ENCODE measurements at regions not wholly inside any gene's neighbourhood (a gene's known extent, or its start where the extent isn't known, plus 50 kb on each side); places are given as distances from the start of the nearest gene placed in this dataset.

GRCh38 chr5:88602584-88602983 lies 280.4 kb downstream of the MEF2C start:
- Histone ChIP-seq H3K4me3 (ENCODE audit: low read depth, low read length) (no peak overlapping the region), H2BK12ac (ENCODE audit: low read length) (no peak overlapping the region), H3K18ac (ENCODE audit: low read length) (no peak overlapping the region), H3K9ac (ENCODE audit: low read length) (no peak overlapping the region), H3K27ac (ENCODE audit: low read depth, low read length) (no peak overlapping the region), H3K27me3 (ENCODE audit: insufficient read depth, low read length) (no peaks in the 10 kb centered on the region), H2AFZ (ENCODE audit: insufficient read depth, low read length, poor library complexity) (no peak overlapping the region), H3K4ac (ENCODE audit: low read depth, low read length) (no peak overlapping the region), H3K23ac (ENCODE audit: low read length) (no peak overlapping the region), H3K4me1 (ENCODE audit: control insufficient read depth in 1 of 2, insufficient read depth in 2 of 2, low read length in 2 of 2) (no peaks in the 10 kb centered on the region), H3K79me2 (ENCODE audit: control insufficient read depth, insufficient read depth, low read length, poor library complexity) (no peaks in the 10 kb centered on the region), H2BK5ac (ENCODE audit: low read depth, low read length, poor library complexity) (no peak overlapping the region), H2AK5ac (ENCODE audit: low read length) (no peak overlapping the region), H3K36me3 (ENCODE audit: control insufficient read depth in 1 of 2, insufficient read depth in 2 of 2, low read length in 2 of 2) (no peaks in the 10 kb centered on the region), H4K12ac (ENCODE audit: low read depth, low read length) (no peak overlapping the region), H3K9me3 (ENCODE audit: insufficient read depth, low read depth, low read length) (no peaks in the 10 kb centered on the region), H3K79me1 (ENCODE audit: low read length) (no peaks in the 10 kb centered on the region), H3K4me2 (ENCODE audit: low read length) (no peak overlapping the region), H4K8ac (ENCODE audit: low read depth, low read length) (no peak overlapping the region), H4K91ac (ENCODE audit: low read depth, low read length) (no peak overlapping the region), H3K14ac (ENCODE audit: low read length) (no peak overlapping the region), H2BK120ac (ENCODE audit: insufficient read depth, low read length, poor library complexity) (no peak overlapping the region)
- WGBS (ENCODE audit: extremely low coverage, insufficient coverage, insufficient read length): no CpG with 5 or more reads among the region's 22 CpGs
- peak in 1 of 2 donors; percentile 31 for DNase-seq

GRCh38 chr5:88594441-88594840 lies 288.5 kb downstream of the MEF2C start:
- DNase-seq: peak; percentile 59 to 64
- Histone ChIP-seq H2BK12ac (ENCODE audit: low read length) (no peak overlapping the region), H4K8ac (ENCODE audit: low read depth, low read length) (no peak overlapping the region), H3K79me1 (ENCODE audit: low read length) (no peaks in the 10 kb centered on the region), H3K27ac (ENCODE audit: low read depth, low read length) (no peak overlapping the region), H2AFZ (ENCODE audit: insufficient read depth, low read length, poor library complexity) (no peak overlapping the region), H3K79me2 (ENCODE audit: control insufficient read depth, insufficient read depth, low read length, poor library complexity) (no peaks in the 10 kb centered on the region), H3K4ac (ENCODE audit: low read depth, low read length) (no peak overlapping the region), H4K12ac (ENCODE audit: low read depth, low read length) (no peak overlapping the region), H3K4me2 (ENCODE audit: low read length) (no peak overlapping the region), H3K14ac (ENCODE audit: low read length) (no peak overlapping the region), H2AK5ac (ENCODE audit: low read length) (no peak overlapping the region), H3K9ac (ENCODE audit: low read length) (no peak overlapping the region), H3K9me3 (ENCODE audit: insufficient read depth, low read depth, low read length) (no peaks in the 10 kb centered on the region), H4K91ac (ENCODE audit: low read depth, low read length) (no peak overlapping the region), H3K27me3 (ENCODE audit: insufficient read depth, low read length) (no peaks in the 10 kb centered on the region), H2BK120ac (ENCODE audit: insufficient read depth, low read length, poor library complexity) (no peak overlapping the region), H3K4me1 (ENCODE audit: control insufficient read depth in 1 of 2, insufficient read depth in 2 of 2, low read length in 2 of 2) (no peaks in the 10 kb centered on the region), H2BK5ac (ENCODE audit: low read depth, low read length, poor library complexity) (no peak overlapping the region), H3K4me3 (ENCODE audit: low read depth, low read length) (no peak overlapping the region), H3K23ac (ENCODE audit: low read length) (no peak overlapping the region), H3K36me3 (ENCODE audit: control insufficient read depth in 1 of 2, insufficient read depth in 2 of 2, low read length in 2 of 2) (no peaks in the 10 kb centered on the region), H3K18ac (ENCODE audit: low read length) (no peak overlapping the region)
- WGBS (ENCODE audit: extremely low coverage, insufficient coverage, insufficient read length): no CpG with 5 or more reads among the region's 1 CpG

- H3K9me3 ChIP-seq (ENCODE audit: insufficient read depth, low read depth, low read length): peaks cover 3% of the 10 kb centered on the region
- H3K23ac ChIP-seq (ENCODE audit: low read length): no peak overlapping the region
- H4K91ac ChIP-seq (ENCODE audit: low read depth, low read length): no peak overlapping the region
- H3K9ac ChIP-seq (ENCODE audit: low read length): no peak overlapping the region
- H3K4me3 ChIP-seq (ENCODE audit: low read depth, low read length): no peak overlapping the region
- H2AFZ ChIP-seq (ENCODE audit: insufficient read depth, low read length, poor library complexity): no peak overlapping the region
- H4K8ac ChIP-seq (ENCODE audit: low read depth, low read length): no peak overlapping the region
- H2AK5ac ChIP-seq (ENCODE audit: low read length): no peak overlapping the region
- no peak for DNase-seq
- H3K27me3 ChIP-seq (ENCODE audit: insufficient read depth, low read length): no peaks in the 10 kb centered on the region
- no peak overlapping the region for H3K27ac ChIP-seq (ENCODE audit: low read depth, low read length)
- no peak overlapping the region for H3K18ac ChIP-seq (ENCODE audit: low read length)
- H3K79me1 ChIP-seq (ENCODE audit: low read length): no peaks in the 10 kb centered on the region
- no peaks in the 10 kb centered on the region for H3K79me2 ChIP-seq (ENCODE audit: control insufficient read depth, insufficient read depth, low read length, poor library complexity)
- H2BK12ac ChIP-seq (ENCODE audit: low read length): no peak overlapping the region
- no peak overlapping the region for H2BK5ac ChIP-seq (ENCODE audit: low read depth, low read length, poor library complexity)
- H2BK120ac ChIP-seq (ENCODE audit: insufficient read depth, low read length, poor library complexity): no peak overlapping the region
- no peak overlapping the region for H3K4ac ChIP-seq (ENCODE audit: low read depth, low read length)
- no peaks in the 10 kb centered on the region for H3K4me1 ChIP-seq (ENCODE audit: control insufficient read depth in 1 of 2, insufficient read depth in 2 of 2, low read length in 2 of 2)
- H4K12ac ChIP-seq (ENCODE audit: low read depth, low read length): no peak overlapping the region
- no peaks in the 10 kb centered on the region for H3K36me3 ChIP-seq (ENCODE audit: control insufficient read depth in 1 of 2, insufficient read depth in 2 of 2, low read length in 2 of 2)
- no CpG with 5 or more reads among the region's 4 CpGs for WGBS (ENCODE audit: extremely low coverage, insufficient coverage, insufficient read length)
- H3K14ac ChIP-seq (ENCODE audit: low read length): no peak overlapping the region
- H3K4me2 ChIP-seq (ENCODE audit: low read length): no peak overlapping the region
These were observed 294.4 kb downstream of the MEF2C start for GRCh38 chr5:88588609-88589008.

GRCh38 chr5:88583471-88583870 lies 299.5 kb downstream of the MEF2C start:
- Histone ChIP-seq H2BK120ac (ENCODE audit: insufficient read depth, low read length, poor library complexity) (no peak overlapping the region), H2BK12ac (ENCODE audit: low read length) (no peak overlapping the region), H3K4me2 (ENCODE audit: low read length) (no peak overlapping the region), H4K12ac (ENCODE audit: low read depth, low read length) (no peak overlapping the region), H3K4ac (ENCODE audit: low read depth, low read length) (no peak overlapping the region), H2AFZ (ENCODE audit: insufficient read depth, low read length, poor library complexity) (no peak overlapping the region), H3K9ac (ENCODE audit: low read length) (no peak overlapping the region), H3K14ac (ENCODE audit: low read length) (no peak overlapping the region), H4K91ac (ENCODE audit: low read depth, low read length) (no peak overlapping the region), H3K9me3 (ENCODE audit: insufficient read depth, low read depth, low read length) (peaks cover 3% of the 10 kb centered on the region), H2BK5ac (ENCODE audit: low read depth, low read length, poor library complexity) (no peak overlapping the region), H3K4me1 (ENCODE audit: control insufficient read depth in 1 of 2, insufficient read depth in 2 of 2, low read length in 2 of 2) (no peaks in the 10 kb centered on the region), H3K18ac (ENCODE audit: low read length) (no peak overlapping the region), H2AK5ac (ENCODE audit: low read length) (no peak overlapping the region), H3K79me2 (ENCODE audit: control insufficient read depth, insufficient read depth, low read length, poor library complexity) (no peaks in the 10 kb centered on the region), H3K36me3 (ENCODE audit: control insufficient read depth in 1 of 2, insufficient read depth in 2 of 2, low read length in 2 of 2) (no peaks in the 10 kb centered on the region), H3K4me3 (ENCODE audit: low read depth, low read length) (no peak overlapping the region), H3K27me3 (ENCODE audit: insufficient read depth, low read length) (no peaks in the 10 kb centered on the region), H3K23ac (ENCODE audit: low read length) (no peak overlapping the region), H3K79me1 (ENCODE audit: low read length) (no peaks in the 10 kb centered on the region), H3K27ac (ENCODE audit: low read depth, low read length) (no peak overlapping the region), H4K8ac (ENCODE audit: low read depth, low read length) (no peak overlapping the region)
- DNase-seq: no peak
- no CpG with 5 or more reads among the region's 1 CpG for WGBS (ENCODE audit: extremely low coverage, insufficient coverage, insufficient read length)

All from trophoblast cell (in vitro differentiated cells and primary cell).